HG03342 (cell line): ENCODE measurements at regions not wholly inside any gene's neighbourhood (a gene's known extent, or its start where the extent isn't known, plus 50 kb on each side); places are given as distances from the start of the nearest gene placed in this dataset.
"Not testable (repeated sequence)": the region's sequence is repeated elsewhere in the genome, so short reads cannot be mapped to it uniquely, and the experiment has no call there.

Source experiments
- ATAC-seq: cut with Tn5 transposase; IDR thresholded peaks from one replicate; pipeline ENCODE4 v1.9.1; 2021; ENCODE audit warnings: mild to moderate bottlenecking, moderate library complexity; ENCODE audit not compliant: unreplicated experiment

GRCh38 chr4:29704059-29704458, 1016.1 kb upstream of the PCDH7 start:
- ATAC-seq: no peak

GRCh38 chr4:29708473-29708872, 1011.7 kb upstream of the PCDH7 start:
- no peak for ATAC-seq

GRCh38 chr4:29710519-29710918, 1009.6 kb upstream of the PCDH7 start:
- no peak for ATAC-seq

GRCh38 chr4:29711226-29711625, 1008.9 kb upstream of the PCDH7 start:
- ATAC-seq: no peak

GRCh38 chr4:29717287-29718057, 1002.7 kb upstream of the PCDH7 start:
- no peak for ATAC-seq

- no peak for ATAC-seq
These were observed 1002.0 kb upstream of the PCDH7 start for GRCh38 chr4:29718136-29718535.

- no peak for ATAC-seq
These were observed 997.9 kb upstream of the PCDH7 start for GRCh38 chr4:29722253-29722652.

GRCh38 chr4:29726938-29727337, 993.2 kb upstream of the PCDH7 start:
- ATAC-seq: no peak

GRCh38 chr4:29734343-29735213, 985.6 kb upstream of the PCDH7 start:
- no peak for ATAC-seq

GRCh38 chr4:29756966-29757365, 963.2 kb upstream of the PCDH7 start:
- no peak for ATAC-seq

GRCh38 chr4:29762151-29762550, 958.0 kb upstream of the PCDH7 start:
- no peak for ATAC-seq

- no peak for ATAC-seq
These were observed 949.5 kb upstream of the PCDH7 start for GRCh38 chr4:29770627-29771026.

- ATAC-seq: not testable (repeated sequence)
These were observed 932.0 kb upstream of the PCDH7 start for GRCh38 chr4:29788123-29788522.

- ATAC-seq: no peak
These were observed 914.9 kb upstream of the PCDH7 start for GRCh38 chr4:29805245-29805644.

- no peak for ATAC-seq
These were observed 914.2 kb upstream of the PCDH7 start for GRCh38 chr4:29805916-29806480.

- ATAC-seq: no peak
These were observed 902.2 kb upstream of the PCDH7 start for GRCh38 chr4:29817961-29818360.

- ATAC-seq: no peak
These were observed 891.1 kb upstream of the PCDH7 start for GRCh38 chr4:29829067-29829466.

- no peak for ATAC-seq
These were observed 867.6 kb upstream of the PCDH7 start for GRCh38 chr4:29852537-29852936.

GRCh38 chr4:29853833-29854232, 866.3 kb upstream of the PCDH7 start:
- ATAC-seq: no peak

GRCh38 chr4:29861307-29861706, 858.9 kb upstream of the PCDH7 start:
- ATAC-seq: no peak

- ATAC-seq: no peak
These were observed 852.8 kb upstream of the PCDH7 start for GRCh38 chr4:29867412-29867811.

- no peak for ATAC-seq
These were observed 819.8 kb upstream of the PCDH7 start for GRCh38 chr4:29900336-29900735.
